Posterior vena cava (tissue), 2 donors: ENCODE measurements at regions not wholly inside any gene's neighbourhood (a gene's known extent, or its start where the extent isn't known, plus 50 kb on each side); places are given as distances from the start of the nearest gene placed in this dataset.

ENCODE experiments used
- DNase-seq: peaks from one replicate; pipeline ENCODE4 v3.0.0-alpha.2; 2020; ENCODE audit warnings: low spot score
- intact Hi-C, 2 donors: fragments of 100-400 bp; cut with DNase I; formaldehyde crosslinking; loops; one replicate each; pipeline versions ENCODE4 v1.14.1 to v1.14.2; 2022 to 2023
- donor health status: DM: yes; HTN: yes; CAD: no.
- donor health status: DM: yes; HTN: yes; CAD: no.

- intact Hi-C loops: no loop called here
- no peak for DNase-seq
Observed at GRCh38 chr3:181764544-181764943, 52.8 kb downstream of the SOX2 start.

- DNase-seq: no peak
- intact Hi-C loops: no loop called here
Observed at GRCh38 chr3:181770296-181770695, 58.6 kb downstream of the SOX2 start.

GRCh38 chr3:181771120-181771519 lies 59.4 kb downstream of the SOX2 start:
- DNase-seq: no peak
- intact Hi-C loops: no loop called here

DNA sequence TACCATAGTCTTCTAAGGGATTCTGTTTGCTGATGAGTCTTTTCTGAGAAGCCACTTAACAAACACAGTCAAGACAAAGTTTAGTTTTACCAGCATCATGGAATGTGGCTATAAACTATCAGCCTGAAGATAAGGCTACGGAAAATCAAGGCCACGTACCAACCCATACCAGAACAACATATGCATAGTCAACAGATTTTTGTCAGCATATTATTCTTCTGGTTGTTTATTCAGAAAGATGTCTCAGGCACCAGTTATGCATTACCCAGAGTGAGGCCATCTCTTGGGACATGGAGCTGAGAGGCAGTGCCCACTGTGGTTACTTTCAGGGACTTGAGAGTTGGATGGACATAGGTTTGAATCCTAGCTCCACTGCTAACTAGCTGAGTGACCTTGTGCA lies 60.4 kb downstream of the SOX2 start:
- intact Hi-C loops: no loop called here

DNA sequence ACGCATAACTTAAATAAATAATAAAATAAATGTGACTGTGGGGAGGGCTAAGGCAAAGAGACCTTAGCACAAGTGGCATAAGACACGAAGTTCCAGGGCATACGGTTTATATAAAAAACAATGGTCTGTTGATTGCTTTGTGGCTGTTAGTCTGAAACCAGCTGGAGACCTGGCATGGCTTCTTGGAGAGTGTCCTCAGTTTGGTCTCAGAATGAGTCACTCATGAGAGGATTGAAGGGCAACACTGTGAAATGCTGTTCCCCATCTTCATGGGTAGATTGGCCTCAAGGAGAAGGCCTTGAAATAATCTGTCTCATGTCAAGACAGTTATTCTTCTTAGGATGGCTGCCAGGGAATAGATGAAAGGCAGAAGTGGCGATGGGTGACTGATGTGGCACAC lies 62.2 kb downstream of the SOX2 start:
- intact Hi-C loops: no loop called here
- DNase-seq: no peak

More for the DNA sequence above, 60.4 kb downstream of the SOX2 start:
- no peak for DNase-seq

- no peak for DNase-seq
- intact Hi-C loops: no loop called here
Observed at GRCh38 chr3:181782306-181782954, 70.7 kb downstream of the SOX2 start.

DNA sequence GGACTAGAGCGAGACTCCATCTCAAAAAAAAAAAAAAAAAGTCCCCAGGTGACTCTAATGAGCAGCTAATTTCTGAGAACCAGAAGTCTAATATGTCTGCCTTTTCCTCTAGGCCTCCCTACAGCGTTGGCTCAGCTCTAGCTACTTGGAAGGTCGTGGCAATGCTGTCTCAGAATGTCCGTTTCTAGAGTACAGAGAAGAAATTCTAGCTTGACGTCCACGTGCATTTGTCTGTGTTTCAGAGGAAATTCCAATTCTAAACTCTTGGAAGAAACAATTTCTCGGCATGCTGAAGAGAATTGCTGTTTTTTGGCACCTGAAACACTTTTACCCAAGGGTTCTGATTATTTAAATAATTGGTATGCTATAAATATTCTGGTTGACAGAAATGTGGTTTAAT lies 78.8 kb downstream of the SOX2 start:
- intact Hi-C loops: no loop called here
- no peak for DNase-seq

DNA sequence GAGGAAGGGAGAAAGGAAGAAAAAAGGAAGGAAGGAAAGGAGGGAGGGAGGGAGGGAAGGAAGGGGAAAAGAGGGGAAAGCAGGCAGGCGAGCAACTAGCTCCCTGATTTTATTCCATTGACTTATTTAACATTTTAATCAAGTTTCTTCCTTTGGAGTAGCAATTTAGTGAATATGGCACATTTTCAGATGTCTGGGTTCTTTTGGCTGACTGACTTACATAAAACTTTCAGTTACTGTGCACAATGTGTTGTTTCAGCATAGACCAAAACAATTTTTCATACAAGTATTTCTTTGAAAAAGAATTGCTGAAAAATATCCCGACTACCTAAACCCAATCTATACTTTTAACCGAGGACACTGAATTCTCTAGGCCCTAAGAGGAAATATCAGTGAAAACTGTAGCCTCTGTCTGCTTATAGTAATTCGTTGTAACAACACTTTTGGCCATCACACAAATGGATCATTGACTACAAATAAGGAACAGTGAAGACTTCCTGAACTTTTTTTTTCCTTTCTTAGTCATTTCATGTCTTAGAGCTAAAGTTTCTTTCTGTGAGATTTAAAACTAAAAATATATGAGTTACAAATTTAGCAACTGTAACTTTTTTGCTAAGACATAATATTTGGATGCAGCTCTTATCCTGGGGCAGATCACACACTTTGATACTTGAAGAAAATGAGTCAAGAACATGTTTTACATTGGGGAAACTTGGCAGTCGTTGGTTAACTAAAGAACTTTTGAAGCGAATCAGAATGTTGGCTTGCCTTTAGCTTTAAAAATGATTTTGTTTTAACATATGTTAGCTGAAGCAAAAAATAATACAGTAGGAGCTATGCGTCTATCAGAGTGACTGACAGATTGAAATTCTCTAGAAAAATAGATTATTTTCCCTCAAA lies 79.6 kb downstream of the SOX2 start:
- no peak for DNase-seq
- intact Hi-C loops: no loop called here

DNA sequence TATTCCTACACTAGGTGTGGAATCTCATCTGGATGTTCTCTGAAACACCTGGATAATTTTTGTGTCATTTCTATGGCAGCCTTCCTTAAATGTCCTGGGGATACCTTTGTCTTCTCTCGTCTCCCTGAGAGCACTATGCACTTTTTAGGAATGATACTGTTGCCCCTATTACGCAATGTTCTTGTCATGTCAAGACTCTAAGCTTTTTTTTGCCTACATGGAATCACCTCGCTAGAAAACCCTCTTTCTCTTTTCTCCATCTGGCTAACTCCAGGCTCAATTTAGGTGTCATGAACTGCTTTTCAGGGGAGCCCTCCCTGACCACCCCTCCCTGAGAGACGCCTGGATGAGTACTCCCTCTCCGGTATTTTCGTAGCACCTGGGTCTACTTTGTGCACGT lies 81.3 kb downstream of the SOX2 start:
- no peak for DNase-seq
- intact Hi-C loops: no loop called here

DNA sequence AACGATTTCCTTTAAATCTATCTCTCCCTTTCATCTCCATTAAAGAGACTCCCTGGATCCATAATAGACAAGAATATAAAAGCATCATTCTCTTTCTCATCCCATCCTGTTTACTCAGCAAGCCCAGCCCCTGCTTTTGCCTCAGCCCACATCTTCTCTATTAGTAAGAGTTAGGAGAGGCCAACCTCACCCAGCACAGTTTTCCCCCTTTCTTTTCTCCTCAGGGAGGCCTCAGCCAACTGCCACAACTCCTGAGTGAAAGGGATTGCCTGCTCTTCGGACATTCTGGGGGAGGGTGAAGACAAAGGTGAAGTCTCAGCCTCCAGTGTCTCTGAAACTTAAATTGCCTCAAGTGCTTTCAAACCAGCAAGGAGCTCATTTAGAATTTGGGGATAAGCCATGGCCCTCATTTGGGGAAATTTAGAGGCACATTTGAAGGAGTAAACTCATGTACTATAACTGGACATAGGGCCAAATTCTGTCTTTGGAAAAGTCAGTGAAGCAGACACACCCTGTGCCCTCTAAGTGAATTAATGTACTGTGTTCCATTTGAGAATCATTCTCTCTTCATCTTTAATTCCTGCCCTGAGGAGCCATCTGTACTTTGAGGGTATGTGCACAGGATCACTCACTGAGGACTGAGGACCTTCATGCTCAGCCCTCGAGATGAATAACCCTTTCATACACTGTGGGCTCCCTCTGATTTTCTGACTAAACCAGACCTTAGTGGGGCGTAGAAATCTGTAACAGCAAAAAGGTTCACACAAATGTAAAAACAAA lies 82.5 kb downstream of the SOX2 start:
- DNase-seq: no peak
- intact Hi-C loops: no loop called here

- DNase-seq: no peak
- intact Hi-C loops: no loop called here
Observed at GRCh38 chr3:181796641-181797040, 84.9 kb downstream of the SOX2 start.

DNA sequence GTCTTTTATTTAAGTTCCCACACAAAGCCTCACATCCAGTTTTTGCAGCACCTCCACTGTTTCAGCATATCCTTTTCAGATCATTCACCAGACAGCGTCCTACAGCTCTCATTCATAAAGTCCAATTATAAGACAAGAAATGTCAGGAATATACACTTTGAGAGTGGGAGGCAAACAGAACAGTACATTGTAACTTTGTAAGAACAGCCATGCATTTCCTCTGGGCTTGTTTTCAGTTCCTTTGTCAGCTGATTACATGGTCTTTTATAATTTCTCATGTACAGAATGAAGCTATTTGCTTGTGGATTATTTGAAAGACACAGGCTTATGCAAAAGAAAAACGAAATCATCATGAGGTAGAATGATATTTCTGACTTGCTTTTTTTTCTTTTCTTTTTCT lies 85.7 kb downstream of the SOX2 start:
- intact Hi-C loops: no loop called here
- no peak for DNase-seq

DNA sequence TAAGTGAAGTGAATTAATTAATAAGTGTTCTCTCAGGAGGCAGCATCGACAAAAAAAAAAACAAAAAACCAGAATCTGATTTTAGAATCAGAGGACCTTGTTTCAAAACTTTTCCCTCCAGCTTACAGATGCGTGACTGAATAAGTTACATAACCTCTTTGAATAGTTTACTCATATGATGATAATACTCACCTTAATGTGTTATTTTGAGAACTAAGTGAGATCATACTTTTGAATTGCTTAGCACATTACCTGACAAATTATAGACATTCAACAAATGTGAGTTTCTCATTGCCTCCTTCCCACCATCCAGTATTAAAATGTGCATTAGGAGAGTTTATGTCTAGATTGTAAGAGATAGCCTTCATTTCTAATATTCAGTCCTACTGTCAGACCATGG lies 94.0 kb downstream of the SOX2 start:
- DNase-seq: no peak
- intact Hi-C loops: no loop called here

GRCh38 chr3:181808053-181808452 lies 96.3 kb downstream of the SOX2 start:
- intact Hi-C loops: no loop called here
- DNase-seq: no peak

GRCh38 chr3:181823716-181824115 lies 112.0 kb downstream of the SOX2 start:
- intact Hi-C loops: no loop called here
- no peak for DNase-seq

DNA sequence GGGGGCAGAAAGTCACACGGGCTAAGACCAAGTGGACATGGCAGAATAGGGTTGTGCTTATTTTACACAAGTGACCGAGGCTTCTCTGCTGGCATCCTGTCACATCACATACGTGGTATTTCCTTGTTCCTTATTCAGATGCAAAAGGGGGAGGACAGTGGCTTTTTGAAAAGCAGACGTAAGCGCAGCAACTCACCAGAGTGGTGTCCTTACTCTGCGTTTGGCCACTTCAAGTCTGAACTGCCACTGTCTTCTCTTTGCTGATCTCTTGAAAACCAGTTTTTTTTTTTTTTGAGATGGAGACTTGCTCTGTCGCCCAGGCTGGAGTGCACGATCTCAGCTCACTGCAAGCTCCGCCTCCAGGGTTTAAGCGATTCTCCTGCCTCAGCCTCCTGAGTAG lies 113.2 kb downstream of the SOX2 start:
- intact Hi-C loops: no loop called here
- no peak for DNase-seq

GRCh38 chr3:181839039-181839915 lies 127.6 kb downstream of the SOX2 start:
- no peak for DNase-seq
- intact Hi-C loops: no loop called here

GRCh38 chr3:181839916-181840297 lies 128.2 kb downstream of the SOX2 start:
- no peak for DNase-seq
- intact Hi-C loops: no loop called here

GRCh38 chr3:181844211-181844610 lies 132.5 kb downstream of the SOX2 start:
- intact Hi-C loops: no loop called here
- DNase-seq: no peak
